Endothelial cell of umbilical vein (primary cell): ENCODE measurements at regions not wholly inside any gene's neighbourhood (a gene's known extent, or its start where the extent isn't known, plus 50 kb on each side); places are given as distances from the start of the nearest gene placed in this dataset.

Experiments used
- BruUV-seq: library from RNA; stranded (reverse); fragments of 400-500 nt; replicated peaks from 2 replicates; lab custom pipeline; 2021; lab: Mats Ljungman, UMichigan
- CTCF ChIA-PET: fragments of 300-600, 350-600 bp; sonication (Branson Sonifier 250); formaldehyde crosslinking; loops from one replicate; lab custom pipeline; 2021; ENCODE audit warnings: antibody characterized with exemption, inconsistent platforms; lab: Charles Lee
- POLR2A ChIA-PET: fragments of 300-600, 350-600 bp; sonication (Branson Sonifier 250); formaldehyde crosslinking; loops from one replicate; lab custom pipeline; 2021; ENCODE audit warnings: antibody characterized with exemption, inconsistent platforms; lab: Charles Lee
- DNase-seq: peaks from one replicate; pipeline ENCODE4 v3.0.0-alpha.2; 2011; ENCODE audit warnings: low read depth, low spot score
- FAIRE-seq: peaks from 2 replicates; lab custom pipeline; 2011; peaks lifted over from hg19 to GRCh38; lab: Jason Lieb, UNC
- H2AFZ ChIP-seq: 2 replicates; pipeline ENCODE4 v1.6.0; 2012; ENCODE audit warnings: low read depth, low read length, control low read depth, inconsistent platforms
- H3K27ac ChIP-seq: 2 replicates; pipeline ENCODE4 v1.5.1; 2011; ENCODE audit warnings: low read depth, mild to moderate bottlenecking, control low read depth, low read length, moderate library complexity; ENCODE audit not compliant: insufficient read depth
- H3K27me3 ChIP-seq, 2 experiments: 2 replicates each; pipeline versions ENCODE4 v1.6.0 to v1.6.1; 2011; ENCODE audit warnings: low read length in 2 of 2, mixed read lengths in 1 of 2; ENCODE audit not compliant: control insufficient read depth in 2 of 2, insufficient read depth in 2 of 2
- H3K36me3 ChIP-seq, 2 experiments: 2 replicates in 1 of 2; 3 replicates in 1 of 2; pipeline ENCODE4 v1.5.1; 2011; ENCODE audit warnings: low read length in 2 of 2, mild to moderate bottlenecking in 1 of 2, moderate library complexity in 1 of 2; ENCODE audit not compliant: control insufficient read depth in 2 of 2, insufficient read depth in 2 of 2; ENCODE audit errors: extremely low read depth in 1 of 2
- H3K4me1 ChIP-seq: 3 replicates; pipeline ENCODE4 v1.5.1; 2011; ENCODE audit warnings: mild to moderate bottlenecking, low read length; ENCODE audit not compliant: control insufficient read depth, insufficient read depth; ENCODE audit errors: extremely low read depth
- H3K4me2 ChIP-seq: 2 replicates; pipeline ENCODE4 v1.6.1; 2011; ENCODE audit warnings: low read length, control low read depth, mixed read lengths; ENCODE audit not compliant: insufficient read depth
- H3K4me3 ChIP-seq, 3 experiments: fragments of 200-600 bp in 1 of 3; sonication (generic), shearing (Covaris generic) in 1 of 3; replicated peaks in 1 of 3; 2 replicates each; pipeline ENCODE4 v1.5.1; 2011 to 2016; ENCODE audit warnings: control low read depth in 3 of 3, low read length in 3 of 3, mild to moderate bottlenecking in 2 of 3, inconsistent platforms in 1 of 3, low read depth in 1 of 3, moderate library complexity in 1 of 3; ENCODE audit not compliant: insufficient read depth in 1 of 3
- H3K79me2 ChIP-seq: 2 replicates; pipeline ENCODE4 v1.6.0; 2012; ENCODE audit warnings: low read length, inconsistent platforms; ENCODE audit not compliant: control insufficient read depth, insufficient read depth
- H3K9ac ChIP-seq: replicated peaks from 2 replicates; pipeline ENCODE3; 2011; ENCODE audit warnings: low read length, control low read depth; ENCODE audit not compliant: insufficient read depth; ENCODE audit errors: extremely low read depth
- H3K9me1 ChIP-seq: replicated peaks from 3 replicates; pipeline ENCODE4 v1.6.0; 2011; ENCODE audit warnings: mild to moderate bottlenecking, low read length; ENCODE audit not compliant: control insufficient read depth, insufficient read depth; ENCODE audit errors: extremely low read depth
- H3K9me3 ChIP-seq: replicated peaks from 2 replicates; pipeline ENCODE4 v1.5.1; 2012; ENCODE audit warnings: low read length, inconsistent platforms; ENCODE audit not compliant: control insufficient read depth, insufficient read depth
- H4K20me1 ChIP-seq: replicated peaks from 2 replicates; pipeline ENCODE3; 2011; ENCODE audit warnings: mild to moderate bottlenecking, low read length; ENCODE audit not compliant: control insufficient read depth, insufficient read depth; ENCODE audit errors: extremely low read depth
- EZH2 ChIP-seq: IDR thresholded peaks from 2 replicates; pipeline ENCODE4 v1.6.1; 2012; ENCODE audit warnings: borderline replicate concordance, low read depth, mild to moderate bottlenecking, moderate library complexity, low read length, inconsistent platforms; ENCODE audit not compliant: severe bottlenecking
- FOS ChIP-seq: IDR thresholded peaks from 2 replicates; pipeline ENCODE4 v1.6.1; 2011; ENCODE audit warnings: mild to moderate bottlenecking, low read length, moderate library complexity, borderline replicate concordance; ENCODE audit not compliant: insufficient read depth
- GATA2 ChIP-seq: IDR thresholded peaks from 2 replicates; pipeline ENCODE4 v1.7.0; 2011; ENCODE audit warnings: low read depth, mild to moderate bottlenecking, moderate library complexity, mixed read lengths, low read length; ENCODE audit not compliant: insufficient read length, insufficient read depth
- JUN ChIP-seq: IDR thresholded peaks from 2 replicates; pipeline ENCODE4 v1.6.1; 2011; ENCODE audit warnings: borderline replicate concordance, low read depth; ENCODE audit not compliant: insufficient read length, insufficient read depth
- MYC ChIP-seq: IDR thresholded peaks from one replicate; pipeline ENCODE4 v1.6.1; 2011; ENCODE audit warnings: mild to moderate bottlenecking, low read depth, low read length
- POLR2A ChIP-seq: IDR thresholded peaks from 2 replicates; pipeline ENCODE4 v1.6.1; 2012; ENCODE audit warnings: low read depth, mild to moderate bottlenecking, control low read depth, low read length
- POLR2AphosphoS5 ChIP-seq: IDR thresholded peaks from 2 replicates; pipeline ENCODE4 v1.6.1; 2012; ENCODE audit warnings: low read depth, mild to moderate bottlenecking, control low read depth, low read length, moderate library complexity; ENCODE audit not compliant: insufficient read depth
- dilution Hi-C: fragments of 300-500 bp; cut with MboI; formaldehyde crosslinking; loops from one replicate; pipeline ENCODE4 v1.15.0; 2019; ENCODE audit warnings: low sequenced_read_pairs; ENCODE audit not compliant: extremely low pct_ligation_motif_present
- intact Hi-C: fragments of 100-400 bp; cut with micrococcal nuclease; formaldehyde crosslinking; loops from one replicate; pipeline ENCODE4 v1.10.0; 2022
- TF ChIP-seq, protein P1 (sequence below): IDR thresholded peaks from 2 replicates; pipeline ENCODE4 v1.6.1; 2011; ENCODE audit not compliant: insufficient read depth, insufficient read length
- TF ChIP-seq, protein P2 (sequence below), 2 donors: IDR thresholded peaks; 1 replicate in 1 of 2; 2 replicates in 1 of 2; pipeline ENCODE4 v1.5.1; 2011; ENCODE audit warnings: low read length in 2 of 2, mild to moderate bottlenecking in 2 of 2, moderate library complexity in 2 of 2, control low read depth in 1 of 2, inconsistent platforms in 1 of 2, low read depth in 1 of 2; ENCODE audit not compliant: insufficient read depth in 1 of 2; ENCODE audit errors: extremely low read depth in 1 of 2

DNA sequence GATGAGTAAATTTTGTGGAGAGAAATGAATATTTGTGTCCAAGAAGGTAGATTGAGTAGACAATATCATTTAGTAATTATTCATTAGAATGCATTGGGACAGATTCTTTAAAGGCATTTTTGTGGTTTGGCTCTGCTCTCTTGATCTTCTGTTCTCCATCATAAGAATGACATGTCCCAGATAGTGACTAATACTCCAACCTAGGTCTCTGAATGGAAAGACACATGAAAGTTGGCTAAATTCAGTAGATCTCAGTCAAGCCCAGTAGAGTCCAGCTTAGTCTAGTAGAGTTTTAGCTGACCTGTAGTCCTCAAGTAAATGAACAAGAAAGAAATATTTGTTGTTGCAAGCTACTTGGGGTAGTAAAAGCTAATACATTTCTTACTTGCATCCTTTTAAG is 61.8 kb upstream of the DNAH14 start:
- H3K36me3 ChIP-seq = no peaks in the 10 kb centered on the region
- no peak for TF ChIP-seq MYC
- dilution Hi-C loops = no loop called here
- no peaks in the 10 kb centered on the region for H4K20me1 ChIP-seq
- no peaks in the 10 kb centered on the region for H3K79me2 ChIP-seq
- intact Hi-C loops = no loop called here
- no peaks in the 10 kb centered on the region for H3K4me1 ChIP-seq
- no peaks in the 10 kb centered on the region for H3K27me3 ChIP-seq
- no peak for DNase-seq
- H3K4me3 ChIP-seq = no peak overlapping the region
- no peak overlapping the region for H3K9ac ChIP-seq
- H2AFZ ChIP-seq = no peak overlapping the region
- ChIA-PET CTCF (no interaction called here), POLR2A (no interaction called here)
- H3K4me2 ChIP-seq = no peak overlapping the region
- no peaks in the 10 kb centered on the region for H3K9me1 ChIP-seq
- FAIRE-seq = no peak
- H3K9me3 ChIP-seq = no peaks in the 10 kb centered on the region
- H3K27ac ChIP-seq = no peak overlapping the region
- BruUV-seq = no TSS peak

DNA sequence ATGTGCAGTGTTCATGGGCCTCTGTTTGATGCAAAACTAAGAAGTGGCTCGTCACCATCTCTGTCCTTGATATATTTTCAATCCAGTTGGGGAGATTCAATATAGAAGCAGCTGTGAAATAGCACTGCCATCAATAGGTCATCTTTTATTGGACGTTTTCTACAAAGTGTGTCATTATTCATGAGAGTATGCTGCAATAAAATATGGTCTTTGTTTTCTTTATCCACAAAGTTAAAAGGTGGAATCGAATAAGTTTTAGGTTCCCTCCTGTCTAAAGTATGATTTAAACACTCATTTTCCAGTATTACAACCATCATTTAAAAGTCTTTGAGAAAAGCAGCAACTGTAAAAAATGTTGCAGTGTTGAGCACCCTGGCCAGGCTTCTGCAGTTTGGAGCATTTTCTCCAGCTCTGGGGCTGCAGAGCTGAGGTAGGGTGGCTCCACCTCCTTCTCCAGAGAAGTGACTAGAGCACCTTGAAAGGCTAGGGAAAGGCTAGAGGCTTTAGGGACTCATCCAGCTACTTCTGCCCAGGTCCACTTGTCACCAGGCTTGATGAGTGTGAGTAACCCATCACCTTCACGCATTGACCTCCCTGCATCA is 56.5 kb upstream of the DNAH14 start:
- dilution Hi-C loops = no loop called here
- POLR2A ChIA-PET = no interaction called here

More for the DNA sequence above, 56.5 kb upstream of the DNAH14 start:
- FAIRE-seq (no peak), DNase-seq (no peak)
- Histone ChIP-seq H3K27me3 (peaks cover 0 to 4% of the 10 kb centered on the region in 2 experiments), H2AFZ (no peak overlapping the region), H3K4me2 (no peak overlapping the region), H3K9me3 (no peaks in the 10 kb centered on the region), H3K36me3 (no peaks in the 10 kb centered on the region), H3K79me2 (no peaks in the 10 kb centered on the region), H4K20me1 (no peaks in the 10 kb centered on the region), H3K4me3 (no peak overlapping the region), H3K9ac (no peak overlapping the region), H3K9me1 (no peaks in the 10 kb centered on the region), H3K27ac (no peak overlapping the region), H3K4me1 (no peaks in the 10 kb centered on the region)
- intact Hi-C loops = no loop called here
- TF ChIP-seq POLR2A (no peak), EZH2 (no peak), POLR2AphosphoS5 (no peak), MYC (no peak), FOS (no peak), GATA2 (no peak), JUN (no peak)
- TF ChIP-seq, protein P1, sequence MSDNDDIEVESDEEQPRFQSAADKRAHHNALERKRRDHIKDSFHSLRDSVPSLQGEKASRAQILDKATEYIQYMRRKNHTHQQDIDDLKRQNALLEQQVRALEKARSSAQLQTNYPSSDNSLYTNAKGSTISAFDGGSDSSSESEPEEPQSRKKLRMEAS = no peak
- TF ChIP-seq, protein P2, sequence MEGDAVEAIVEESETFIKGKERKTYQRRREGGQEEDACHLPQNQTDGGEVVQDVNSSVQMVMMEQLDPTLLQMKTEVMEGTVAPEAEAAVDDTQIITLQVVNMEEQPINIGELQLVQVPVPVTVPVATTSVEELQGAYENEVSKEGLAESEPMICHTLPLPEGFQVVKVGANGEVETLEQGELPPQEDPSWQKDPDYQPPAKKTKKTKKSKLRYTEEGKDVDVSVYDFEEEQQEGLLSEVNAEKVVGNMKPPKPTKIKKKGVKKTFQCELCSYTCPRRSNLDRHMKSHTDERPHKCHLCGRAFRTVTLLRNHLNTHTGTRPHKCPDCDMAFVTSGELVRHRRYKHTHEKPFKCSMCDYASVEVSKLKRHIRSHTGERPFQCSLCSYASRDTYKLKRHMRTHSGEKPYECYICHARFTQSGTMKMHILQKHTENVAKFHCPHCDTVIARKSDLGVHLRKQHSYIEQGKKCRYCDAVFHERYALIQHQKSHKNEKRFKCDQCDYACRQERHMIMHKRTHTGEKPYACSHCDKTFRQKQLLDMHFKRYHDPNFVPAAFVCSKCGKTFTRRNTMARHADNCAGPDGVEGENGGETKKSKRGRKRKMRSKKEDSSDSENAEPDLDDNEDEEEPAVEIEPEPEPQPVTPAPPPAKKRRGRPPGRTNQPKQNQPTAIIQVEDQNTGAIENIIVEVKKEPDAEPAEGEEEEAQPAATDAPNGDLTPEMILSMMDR (IDR thresholded peaks at IDR 0.05; ENCODE audit: extremely low read depth in 1 of 2, insufficient read depth in 1 of 2, low read depth in 1 of 2, low read length in 2 of 2) = no peak
- no TSS peak for BruUV-seq
- CTCF ChIA-PET = interaction anchor here (1.5 to 2.2 kb wide), 2 partner anchors 21 to 50 kb away, joined by 3 to 10 read pairs; no protein-coding TSS in a partner anchor
